Activated T-helper 2 cell treated with anti-CD3 and anti-CD28 coated beads, Interferon-gamma antibody, Interleukin-2, Interleukin-4, amounts not matched to agents 10 μg/mL and 5 μg/mL and 100 μg/mL, durations not matched to agents 14 hours and 24 hours and 36 hours (primary cell): ENCODE measurements at regions not wholly inside any gene's neighbourhood (a gene's known extent, or its start where the extent isn't known, plus 50 kb on each side); places are given as distances from the start of the nearest gene placed in this dataset.
"Not testable (repeated sequence)": the region's sequence is repeated elsewhere in the genome, so short reads cannot be mapped to it uniquely, and the experiment has no call there.

Source experiments
- DNase-seq: peaks from one replicate; pipeline ENCODE4 v3.0.0; 2021; ENCODE audit warnings: low spot score
- H3K27ac Mint-ChIP-seq: one replicate; pipeline ENCODE4 v1.8.0; 2021; ENCODE audit warnings: mixed read lengths
- H3K27me3 Mint-ChIP-seq: one replicate; pipeline ENCODE4 v1.8.0; 2021; ENCODE audit warnings: low read depth, mixed read lengths
- H3K36me3 Mint-ChIP-seq: one replicate; pipeline ENCODE4 v1.8.0; 2021; ENCODE audit warnings: low read depth, mixed read lengths
- H3K4me1 Mint-ChIP-seq: one replicate; pipeline ENCODE4 v1.8.0; 2021; ENCODE audit warnings: low read depth, mixed read lengths
- H3K4me3 Mint-ChIP-seq: one replicate; pipeline ENCODE4 v1.8.0; 2021; ENCODE audit warnings: low read depth, mild to moderate bottlenecking, moderate library complexity, mixed read lengths
- H3K9me3 Mint-ChIP-seq: one replicate; pipeline ENCODE4 v1.8.0; 2021; ENCODE audit warnings: mixed read lengths
- intact Hi-C: fragments of 100-400 bp; cut with micrococcal nuclease; formaldehyde crosslinking; loops from one replicate; pipeline ENCODE4 v1.15.1; 2023

- H3K36me3 Mint-ChIP-seq, H3K27ac Mint-ChIP-seq, H3K27me3 Mint-ChIP-seq, H3K4me1 Mint-ChIP-seq, intact Hi-C loops, H3K9me3 Mint-ChIP-seq, DNase-seq: not testable (repeated sequence)
- H3K4me3 Mint-ChIP-seq, result peak overlapping the region; percentile 75
Measured at GRCh38 chr1:148049115-148049496, 103.0 kb downstream of the NBPF11 start.

- H3K27me3 Mint-ChIP-seq, H3K4me1 Mint-ChIP-seq, H3K9me3 Mint-ChIP-seq, H3K27ac Mint-ChIP-seq, H3K36me3 Mint-ChIP-seq, DNase-seq, intact Hi-C loops: not testable (repeated sequence)
- H3K4me3 Mint-ChIP-seq, result peak overlapping the region; percentile 75
Measured at GRCh38 chr1:148048423-148049114, 103.5 kb downstream of the NBPF11 start.

- H3K9me3 Mint-ChIP-seq, H3K27me3 Mint-ChIP-seq, DNase-seq, H3K4me3 Mint-ChIP-seq, H3K36me3 Mint-ChIP-seq, H3K27ac Mint-ChIP-seq, H3K4me1 Mint-ChIP-seq, intact Hi-C loops: not testable (repeated sequence)
Measured at GRCh38 chr1:148045872-148046271, 106.2 kb downstream of the NBPF11 start.

GRCh38 chr1:148044495-148044894 lies 107.6 kb downstream of the NBPF11 start:
- H3K4me1 Mint-ChIP-seq, H3K27me3 Mint-ChIP-seq, H3K27ac Mint-ChIP-seq, H3K9me3 Mint-ChIP-seq, DNase-seq, H3K36me3 Mint-ChIP-seq, H3K4me3 Mint-ChIP-seq, intact Hi-C loops: not testable (repeated sequence)
